GM18873 (cell line): ENCODE measurements at regions not wholly inside any gene's neighbourhood (a gene's known extent, or its start where the extent isn't known, plus 50 kb on each side); places are given as distances from the start of the nearest gene placed in this dataset.
"Not testable (repeated sequence)": the region's sequence is repeated elsewhere in the genome, so short reads cannot be mapped to it uniquely, and the experiment has no call there.

ENCODE experiments used
- ATAC-seq: cut with Tn5 transposase; IDR thresholded peaks from one replicate; pipeline ENCODE4 v1.9.1; 2021; ENCODE audit warnings: mild to moderate bottlenecking, moderate library complexity, moderate number of reproducible peaks; ENCODE audit not compliant: unreplicated experiment, low FRiP score

DNA sequence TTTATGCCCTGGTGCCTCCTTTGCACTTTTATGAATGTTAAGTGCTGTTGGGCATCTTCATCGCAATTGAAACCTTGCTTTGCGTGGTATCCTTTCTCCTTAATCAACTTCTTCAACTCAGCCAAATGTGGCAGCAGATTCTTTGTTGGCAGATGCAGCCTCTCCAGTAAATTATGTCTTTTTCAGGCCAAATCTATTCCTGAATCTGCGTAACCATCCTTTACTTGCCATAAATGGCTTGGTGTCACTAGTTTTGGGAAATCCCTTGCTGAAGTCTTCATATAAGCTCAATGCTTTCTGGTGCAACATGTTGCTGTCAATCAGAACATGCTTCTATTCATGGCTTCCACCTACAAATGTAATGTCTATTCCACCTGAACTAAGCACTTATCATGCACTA, 457.5 kb downstream of the FGF13 start:
- ATAC-seq, result no peak

DNA sequence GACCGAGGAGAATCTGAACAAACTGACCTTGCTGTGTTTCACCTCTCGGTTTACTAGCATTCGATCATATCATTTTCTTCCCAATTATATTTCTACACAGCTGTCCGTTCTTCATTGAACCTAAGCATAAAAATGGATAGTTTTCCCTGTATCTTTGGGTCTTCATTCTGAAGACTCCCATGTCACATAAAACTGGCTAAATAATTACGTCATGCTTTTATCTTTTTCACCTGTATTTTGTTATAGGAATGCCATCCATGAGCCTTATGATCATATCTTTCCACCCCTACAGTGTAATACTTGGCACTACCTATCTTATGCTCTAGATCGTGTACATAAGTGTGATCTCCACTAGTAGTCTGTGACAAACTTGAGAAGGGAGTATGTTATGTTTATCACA, 456.1 kb downstream of the FGF13 start:
- ATAC-seq, result no peak

DNA sequence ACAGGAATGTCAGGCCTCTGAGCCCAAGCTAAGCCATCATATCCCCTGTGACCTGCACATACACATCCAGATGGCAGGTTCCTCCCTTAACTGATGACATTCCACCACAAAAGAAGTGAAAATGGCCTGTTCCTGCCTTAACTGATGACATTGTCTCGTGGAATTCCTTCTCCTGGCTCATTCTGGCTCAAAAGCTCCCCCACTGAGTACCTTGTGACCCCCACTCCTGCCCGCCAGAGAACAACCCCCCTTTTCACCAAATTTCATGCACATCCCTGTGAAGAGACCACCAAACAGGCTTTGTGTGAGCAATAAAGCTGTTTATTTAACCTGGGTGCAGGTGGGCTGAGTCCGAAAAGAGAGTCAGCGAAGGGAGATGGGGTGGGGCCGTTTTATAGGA, 447.4 kb downstream of the FGF13 start:
- not testable (repeated sequence) for ATAC-seq

DNA sequence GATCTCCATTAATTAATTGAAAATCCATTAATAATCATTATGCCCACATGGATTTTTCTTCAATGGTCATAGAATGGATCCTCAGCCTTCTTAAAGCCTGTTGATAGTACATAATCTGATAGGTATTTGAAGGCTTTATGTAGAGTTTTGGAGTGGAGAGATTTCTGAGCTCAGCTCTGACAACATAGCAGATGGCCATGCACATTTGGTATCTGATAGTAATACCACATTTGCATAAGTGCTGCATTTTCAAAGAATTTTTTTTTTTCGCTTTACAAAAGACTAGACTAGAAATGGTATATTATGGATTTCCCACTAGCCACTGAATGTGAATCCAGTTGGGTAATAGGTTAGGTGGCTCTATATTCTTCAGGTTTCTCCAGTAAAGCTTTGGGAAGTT, 440.6 kb downstream of the FGF13 start:
- no peak for ATAC-seq

DNA sequence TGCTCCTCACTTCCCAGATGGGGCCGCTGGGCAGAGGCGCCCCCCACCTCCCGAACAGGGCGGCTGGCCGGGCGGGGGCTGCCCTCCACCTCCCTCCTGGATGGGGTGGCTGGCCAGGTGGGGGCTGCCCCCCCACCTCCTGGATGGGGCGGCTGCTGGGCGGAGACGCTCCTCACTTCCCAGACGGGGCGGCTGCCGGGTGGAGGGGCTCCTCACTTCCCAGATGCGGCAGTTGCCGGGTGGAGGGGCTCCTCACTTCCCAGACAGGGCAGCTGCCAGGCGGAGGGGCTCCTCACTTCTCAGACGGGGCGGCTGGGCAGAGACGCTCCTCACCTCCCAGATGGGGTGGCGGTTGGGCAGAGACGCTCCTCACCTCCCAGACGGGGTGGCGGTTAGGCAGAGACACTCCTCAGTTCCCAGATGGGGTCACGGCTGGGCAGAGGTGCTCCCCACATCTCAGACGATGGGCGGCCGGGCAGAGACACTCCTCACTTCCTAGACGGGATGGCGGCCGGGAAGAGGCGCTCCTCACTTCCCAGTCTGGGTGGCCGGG, 428.8 kb downstream of the FGF13 start:
- not testable (repeated sequence) for ATAC-seq

DNA sequence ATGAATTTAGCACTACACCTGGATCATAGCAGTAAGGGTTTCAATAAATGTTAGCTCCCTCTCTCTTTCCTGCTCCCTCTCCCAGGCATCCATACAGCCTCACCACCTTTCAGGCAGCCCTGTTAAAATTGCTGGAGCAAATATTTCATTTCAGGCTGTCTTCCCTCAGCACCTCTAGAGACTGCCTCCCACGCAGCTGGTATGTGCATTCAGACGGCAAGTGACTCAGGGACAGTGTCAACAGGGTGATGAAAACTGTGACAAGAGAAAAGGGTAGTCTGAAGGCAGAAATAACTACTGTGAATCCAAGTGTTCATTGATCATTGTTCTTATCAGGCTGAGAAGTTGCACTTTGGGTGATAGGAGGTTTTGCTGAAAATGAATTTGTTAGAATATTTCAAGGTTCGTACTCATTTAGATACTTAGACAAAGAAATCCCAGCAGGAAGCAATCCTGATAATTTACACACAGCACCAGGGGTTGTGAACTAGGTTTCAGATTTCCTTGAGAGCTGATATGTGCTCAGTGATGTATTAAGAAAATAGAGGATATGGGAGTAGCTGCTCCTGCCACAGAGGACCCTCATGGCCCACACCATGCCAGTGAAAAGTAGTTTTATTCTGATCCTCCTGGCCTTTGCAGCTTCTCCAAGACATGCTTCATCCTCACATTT, 424.2 kb downstream of the FGF13 start:
- ATAC-seq, result no peak

DNA sequence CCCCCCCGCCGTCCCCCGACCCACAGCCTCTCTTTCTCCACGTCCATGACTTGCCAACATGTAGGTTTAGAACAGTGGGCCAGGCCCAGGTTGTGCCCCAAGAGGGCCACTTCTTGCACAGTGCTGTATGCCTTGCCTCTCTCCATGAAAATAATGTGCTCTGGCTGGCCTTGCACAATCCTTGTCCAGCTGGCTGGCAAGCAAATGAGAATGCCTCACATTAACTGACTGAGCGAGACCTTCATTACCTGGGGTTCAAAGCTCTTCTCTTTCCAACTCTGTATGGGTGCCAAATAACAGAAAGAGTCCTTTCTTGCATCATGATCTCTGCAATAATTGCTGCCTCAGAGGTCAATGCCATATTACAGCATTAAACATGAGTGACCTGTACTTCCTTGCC, 416.6 kb downstream of the FGF13 start:
- no peak for ATAC-seq

DNA sequence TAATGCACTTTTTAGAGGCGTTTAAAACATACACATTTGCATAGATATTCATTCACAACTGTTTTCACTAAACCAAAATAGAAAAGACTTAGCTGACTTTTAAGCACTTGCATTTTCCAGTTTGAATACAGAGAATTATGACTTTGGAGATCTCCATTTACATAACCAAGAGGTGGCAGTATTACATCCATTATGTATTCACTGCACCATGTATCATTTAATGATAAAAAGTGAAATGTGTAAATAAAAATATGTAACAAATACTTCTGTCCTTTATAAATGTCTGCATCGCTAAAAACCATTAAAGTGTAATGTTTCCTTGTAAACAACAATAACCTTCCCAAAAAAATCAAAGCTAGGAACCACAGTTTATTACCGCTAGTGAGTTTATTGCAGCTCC, 413.2 kb downstream of the FGF13 start:
- no peak for ATAC-seq

DNA sequence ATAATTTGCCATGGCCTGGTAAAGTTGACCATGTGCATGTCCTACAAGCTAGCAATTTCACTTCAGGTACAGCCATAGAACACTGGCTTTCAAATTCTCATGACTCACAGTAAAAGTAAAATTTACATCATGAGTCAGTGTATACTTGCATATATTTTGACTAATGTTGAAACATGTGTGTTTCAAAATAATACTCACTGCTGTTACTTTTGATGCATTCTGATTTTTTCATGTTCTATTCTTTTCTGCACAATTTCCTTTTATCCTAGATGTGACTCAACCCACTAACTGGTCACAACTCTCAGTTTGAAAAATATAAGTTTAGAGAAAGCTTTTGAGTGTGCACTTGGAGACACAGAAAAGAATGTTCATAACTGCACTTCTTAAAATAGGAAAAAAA, 365.7 kb downstream of the FGF13 start:
- ATAC-seq, result no peak

DNA sequence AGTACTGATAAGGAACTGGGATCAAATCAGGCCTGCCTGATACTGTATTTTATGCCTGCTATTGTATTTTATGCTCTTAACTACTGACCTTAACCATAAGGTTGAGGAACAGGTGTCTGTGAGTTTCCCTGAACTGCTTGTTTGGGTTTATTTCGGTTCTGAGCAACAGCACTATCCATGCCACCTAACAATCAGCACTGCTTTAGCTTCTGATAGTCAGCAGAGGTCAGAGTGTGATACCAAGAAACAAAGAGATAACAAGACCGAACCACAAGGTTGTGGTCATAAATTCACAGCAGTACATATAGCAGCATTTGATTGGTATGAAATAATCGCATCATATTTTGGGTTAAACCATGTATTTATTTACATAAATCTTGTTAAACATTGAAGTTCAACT, 362.2 kb downstream of the FGF13 start:
- ATAC-seq, result no peak

DNA sequence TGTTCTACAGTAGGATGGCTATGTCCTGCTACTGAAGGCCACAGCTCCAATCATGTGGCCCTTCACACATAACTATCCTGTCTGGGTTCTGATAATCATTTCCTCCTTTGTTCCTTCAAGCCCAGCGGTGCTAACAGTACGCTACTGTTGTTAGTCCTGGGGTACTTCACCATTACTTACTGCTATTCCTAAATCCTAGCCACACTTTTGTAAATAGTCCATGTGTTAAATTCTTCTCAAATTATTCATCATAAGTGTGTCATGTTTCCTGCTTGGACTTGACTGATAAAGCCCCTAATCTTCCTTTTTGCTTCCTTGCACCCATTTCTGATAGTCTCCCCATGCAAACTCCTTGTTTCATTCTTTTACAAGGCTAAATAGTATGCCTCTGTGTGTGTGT, 332.6 kb downstream of the FGF13 start:
- no peak for ATAC-seq

DNA sequence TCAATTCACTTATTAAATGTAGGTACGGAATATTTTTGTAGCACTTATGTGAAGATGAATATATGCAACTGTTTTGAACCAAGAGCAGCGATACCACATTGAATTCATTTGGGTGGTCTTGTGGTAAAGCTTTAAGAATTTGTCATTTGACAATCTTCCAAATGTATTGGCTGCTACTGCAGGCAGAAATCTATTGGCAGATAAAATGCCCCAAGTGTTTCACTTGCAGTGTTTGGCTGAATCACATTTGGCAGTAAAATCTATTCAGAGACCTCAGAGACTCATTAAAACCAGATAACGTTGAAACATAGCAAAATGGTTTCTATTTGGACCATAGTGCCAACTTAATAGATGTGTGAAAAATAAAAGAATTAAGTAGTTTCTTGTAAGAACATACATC, 303.4 kb downstream of the FGF13 start:
- ATAC-seq, result no peak

DNA sequence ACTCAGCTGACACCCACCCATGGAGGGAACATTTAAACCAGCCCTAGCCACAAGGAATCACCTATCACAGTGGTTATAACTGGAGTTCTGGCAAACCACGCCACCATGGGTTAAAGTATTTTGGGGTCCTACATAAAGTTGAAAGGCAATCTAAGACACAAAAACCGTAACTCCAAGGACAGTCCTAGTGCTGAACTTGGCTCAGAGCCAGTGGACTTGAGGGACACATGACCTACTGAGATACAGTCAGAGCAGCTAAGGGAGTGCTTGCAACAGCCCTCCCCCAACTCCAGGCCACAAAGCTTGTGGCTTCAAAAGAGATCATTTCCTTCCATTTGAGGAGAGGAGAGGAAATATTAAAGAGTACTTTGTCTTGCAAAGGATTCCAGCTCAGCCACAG, 300.5 kb downstream of the FGF13 start:
- ATAC-seq, result no peak
